ENCODE measurements at regions not wholly inside any gene's neighbourhood (a gene's known extent, or its start where the extent isn't known, plus 50 kb on each side); places are given as distances from the start of the nearest gene placed in this dataset.

DNA sequence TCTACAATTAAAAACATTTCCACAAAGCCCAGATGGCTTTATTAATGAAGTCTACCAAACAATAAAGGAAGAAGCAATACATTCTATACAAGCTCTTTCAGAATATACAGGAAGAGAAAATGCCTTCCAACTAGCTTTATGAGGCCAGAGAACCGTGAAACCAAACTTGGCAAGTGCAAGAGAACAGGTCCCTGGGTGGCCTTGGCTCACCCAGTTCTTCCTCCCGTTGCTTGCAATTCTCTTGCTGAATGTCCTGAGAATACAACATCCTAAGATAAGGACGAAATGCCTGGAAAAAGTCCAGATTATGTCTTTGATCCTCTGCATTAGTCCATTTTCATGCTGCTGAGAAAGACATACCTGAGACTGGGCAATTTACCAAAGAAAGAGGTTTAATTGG lies 204.9 kb downstream of the MAD2L1 start (continued):
- TF ChIP-seq ZNF132 (tag by site-specific recombination; IDR thresholded peaks at IDR 0.05; ENCODE audit: borderline replicate concordance) = no peak

DNA sequence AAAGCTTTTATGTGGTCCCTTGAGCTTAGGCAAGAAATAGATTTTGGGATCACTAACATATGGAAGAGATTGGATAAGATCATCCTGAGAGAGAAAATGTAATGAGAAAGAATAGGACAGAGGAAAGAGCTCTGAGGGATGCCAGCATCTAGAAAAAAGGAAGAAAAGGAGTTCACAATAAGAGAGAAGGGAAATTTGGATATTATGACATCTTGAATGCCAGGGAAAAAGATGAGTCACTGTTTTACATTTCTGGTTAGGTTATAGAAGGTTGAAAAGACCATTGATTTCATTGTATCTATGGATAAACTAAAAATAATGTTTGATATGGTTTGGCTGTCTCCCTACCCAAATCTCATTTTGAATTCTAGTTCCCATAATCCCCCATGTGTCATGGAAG lies 208.5 kb downstream of the MAD2L1 start:
- H3K27ac ChIP-seq (ENCODE audit: extremely low read depth, low read depth, low read length) = no peak overlapping the region
- H3K4me3 ChIP-seq (ENCODE audit: low read depth, low read length) = no peak overlapping the region
- H3K9me3 ChIP-seq (ENCODE audit: control insufficient read depth, insufficient read depth, low read depth, low read length) = no peaks in the 10 kb centered on the region
- CTCF ChIA-PET = no interaction called here
- no peaks in the 10 kb centered on the region for H3K4me1 ChIP-seq (ENCODE audit: control insufficient read depth, insufficient read depth, low read length)
- POLR2A ChIA-PET = no interaction called here
- TF ChIP-seq, protein P1, sequence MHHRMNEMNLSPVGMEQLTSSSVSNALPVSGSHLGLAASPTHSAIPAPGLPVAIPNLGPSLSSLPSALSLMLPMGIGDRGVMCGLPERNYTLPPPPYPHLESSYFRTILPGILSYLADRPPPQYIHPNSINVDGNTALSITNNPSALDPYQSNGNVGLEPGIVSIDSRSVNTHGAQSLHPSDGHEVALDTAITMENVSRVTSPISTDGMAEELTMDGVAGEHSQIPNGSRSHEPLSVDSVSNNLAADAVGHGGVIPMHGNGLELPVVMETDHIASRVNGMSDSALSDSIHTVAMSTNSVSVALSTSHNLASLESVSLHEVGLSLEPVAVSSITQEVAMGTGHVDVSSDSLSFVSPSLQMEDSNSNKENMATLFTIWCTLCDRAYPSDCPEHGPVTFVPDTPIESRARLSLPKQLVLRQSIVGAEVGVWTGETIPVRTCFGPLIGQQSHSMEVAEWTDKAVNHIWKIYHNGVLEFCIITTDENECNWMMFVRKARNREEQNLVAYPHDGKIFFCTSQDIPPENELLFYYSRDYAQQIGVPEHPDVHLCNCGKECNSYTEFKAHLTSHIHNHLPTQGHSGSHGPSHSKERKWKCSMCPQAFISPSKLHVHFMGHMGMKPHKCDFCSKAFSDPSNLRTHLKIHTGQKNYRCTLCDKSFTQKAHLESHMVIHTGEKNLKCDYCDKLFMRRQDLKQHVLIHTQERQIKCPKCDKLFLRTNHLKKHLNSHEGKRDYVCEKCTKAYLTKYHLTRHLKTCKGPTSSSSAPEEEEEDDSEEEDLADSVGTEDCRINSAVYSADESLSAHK (tag by site-specific recombination; IDR thresholded peaks at IDR 0.05) = no peak
- no peak for TF ChIP-seq HOXC10 (CRISPR knock-in tag; IDR thresholded peaks at IDR 0.05)
- TF ChIP-seq, protein P2, sequence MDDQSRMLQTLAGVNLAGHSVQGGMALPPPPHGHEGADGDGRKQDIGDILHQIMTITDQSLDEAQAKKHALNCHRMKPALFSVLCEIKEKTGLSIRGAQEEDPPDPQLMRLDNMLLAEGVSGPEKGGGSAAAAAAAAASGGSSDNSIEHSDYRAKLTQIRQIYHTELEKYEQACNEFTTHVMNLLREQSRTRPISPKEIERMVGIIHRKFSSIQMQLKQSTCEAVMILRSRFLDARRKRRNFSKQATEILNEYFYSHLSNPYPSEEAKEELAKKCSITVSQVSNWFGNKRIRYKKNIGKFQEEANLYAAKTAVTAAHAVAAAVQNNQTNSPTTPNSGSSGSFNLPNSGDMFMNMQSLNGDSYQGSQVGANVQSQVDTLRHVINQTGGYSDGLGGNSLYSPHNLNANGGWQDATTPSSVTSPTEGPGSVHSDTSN (CRISPR knock-in tag; IDR thresholded peaks at IDR 0.05) = no peak
- no peak for TF ChIP-seq REPIN1 (tag by site-specific recombination; IDR thresholded peaks at IDR 0.05; ENCODE audit: low read depth)
- TF ChIP-seq ZNF561 (tag by site-specific recombination; IDR thresholded peaks at IDR 0.05; ENCODE audit: borderline replicate concordance) = no peak
- TF ChIP-seq, protein P3, sequence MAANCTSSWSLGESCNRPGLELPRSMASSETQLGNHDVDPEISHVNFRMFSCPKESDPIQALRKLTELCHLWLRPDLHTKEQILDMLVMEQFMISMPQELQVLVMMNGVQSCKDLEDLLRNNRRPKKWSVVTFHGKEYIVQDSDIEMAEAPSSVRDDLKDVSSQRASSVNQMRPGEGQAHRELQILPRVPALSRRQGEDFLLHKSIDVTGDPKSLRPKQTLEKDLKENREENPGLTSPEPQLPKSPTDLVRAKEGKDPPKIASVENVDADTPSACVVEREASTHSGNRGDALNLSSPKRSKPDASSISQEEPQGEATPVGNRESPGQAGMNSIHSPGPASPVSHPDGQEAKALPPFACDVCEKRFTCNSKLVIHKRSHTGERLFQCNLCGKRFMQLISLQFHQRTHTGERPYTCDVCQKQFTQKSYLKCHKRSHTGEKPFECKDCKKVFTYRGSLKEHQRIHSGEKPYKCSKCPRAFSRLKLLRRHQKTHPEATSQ (tag by site-specific recombination; IDR thresholded peaks at IDR 0.05) = no peak
- TF ChIP-seq, protein P4, sequence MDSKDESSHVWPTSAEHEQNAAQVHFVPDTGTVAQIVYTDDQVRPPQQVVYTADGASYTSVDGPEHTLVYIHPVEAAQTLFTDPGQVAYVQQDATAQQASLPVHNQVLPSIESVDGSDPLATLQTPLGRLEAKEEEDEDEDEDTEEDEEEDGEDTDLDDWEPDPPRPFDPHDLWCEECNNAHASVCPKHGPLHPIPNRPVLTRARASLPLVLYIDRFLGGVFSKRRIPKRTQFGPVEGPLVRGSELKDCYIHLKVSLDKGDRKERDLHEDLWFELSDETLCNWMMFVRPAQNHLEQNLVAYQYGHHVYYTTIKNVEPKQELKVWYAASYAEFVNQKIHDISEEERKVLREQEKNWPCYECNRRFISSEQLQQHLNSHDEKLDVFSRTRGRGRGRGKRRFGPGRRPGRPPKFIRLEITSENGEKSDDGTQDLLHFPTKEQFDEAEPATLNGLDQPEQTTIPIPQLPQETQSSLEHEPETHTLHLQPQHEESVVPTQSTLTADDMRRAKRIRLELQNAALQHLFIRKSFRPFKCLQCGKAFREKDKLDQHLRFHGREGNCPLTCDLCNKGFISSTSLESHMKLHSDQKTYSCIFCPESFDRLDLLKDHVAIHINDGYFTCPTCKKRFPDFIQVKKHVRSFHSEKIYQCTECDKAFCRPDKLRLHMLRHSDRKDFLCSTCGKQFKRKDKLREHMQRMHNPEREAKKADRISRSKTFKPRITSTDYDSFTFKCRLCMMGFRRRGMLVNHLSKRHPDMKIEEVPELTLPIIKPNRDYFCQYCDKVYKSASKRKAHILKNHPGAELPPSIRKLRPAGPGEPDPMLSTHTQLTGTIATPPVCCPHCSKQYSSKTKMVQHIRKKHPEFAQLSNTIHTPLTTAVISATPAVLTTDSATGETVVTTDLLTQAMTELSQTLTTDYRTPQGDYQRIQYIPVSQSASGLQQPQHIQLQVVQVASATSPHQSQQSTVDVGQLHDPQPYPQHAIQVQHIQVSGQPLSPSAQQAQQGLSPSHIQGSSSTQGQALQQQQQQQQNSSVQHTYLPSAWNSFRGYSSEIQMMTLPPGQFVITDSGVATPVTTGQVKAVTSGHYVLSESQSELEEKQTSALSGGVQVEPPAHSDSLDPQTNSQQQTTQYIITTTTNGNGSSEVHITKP (tag by site-specific recombination; IDR thresholded peaks at IDR 0.05) = no peak
- TF ChIP-seq ZNF391 (tag by site-specific recombination; IDR thresholded peaks at IDR 0.05; ENCODE audit: borderline replicate concordance, low read depth) = no peak
- no peak for TF ChIP-seq GLIS1 (tag by site-specific recombination; IDR thresholded peaks at IDR 0.05)
- no peak for TF ChIP-seq RBAK (tag by site-specific recombination; IDR thresholded peaks at IDR 0.05)
- TF ChIP-seq, protein P5, sequence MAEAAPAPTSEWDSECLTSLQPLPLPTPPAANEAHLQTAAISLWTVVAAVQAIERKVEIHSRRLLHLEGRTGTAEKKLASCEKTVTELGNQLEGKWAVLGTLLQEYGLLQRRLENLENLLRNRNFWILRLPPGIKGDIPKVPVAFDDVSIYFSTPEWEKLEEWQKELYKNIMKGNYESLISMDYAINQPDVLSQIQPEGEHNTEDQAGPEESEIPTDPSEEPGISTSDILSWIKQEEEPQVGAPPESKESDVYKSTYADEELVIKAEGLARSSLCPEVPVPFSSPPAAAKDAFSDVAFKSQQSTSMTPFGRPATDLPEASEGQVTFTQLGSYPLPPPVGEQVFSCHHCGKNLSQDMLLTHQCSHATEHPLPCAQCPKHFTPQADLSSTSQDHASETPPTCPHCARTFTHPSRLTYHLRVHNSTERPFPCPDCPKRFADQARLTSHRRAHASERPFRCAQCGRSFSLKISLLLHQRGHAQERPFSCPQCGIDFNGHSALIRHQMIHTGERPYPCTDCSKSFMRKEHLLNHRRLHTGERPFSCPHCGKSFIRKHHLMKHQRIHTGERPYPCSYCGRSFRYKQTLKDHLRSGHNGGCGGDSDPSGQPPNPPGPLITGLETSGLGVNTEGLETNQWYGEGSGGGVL (tag by site-specific recombination; IDR thresholded peaks at IDR 0.05) = no peak
- TF ChIP-seq ZNF157 (tag by site-specific recombination; IDR thresholded peaks at IDR 0.05) = no peak
- no peak for TF ChIP-seq MEIS1 (CRISPR knock-in tag; IDR thresholded peaks at IDR 0.05; ENCODE audit: borderline replicate concordance)
- TF ChIP-seq SALL2 (tag by site-specific recombination; IDR thresholded peaks at IDR 0.05; ENCODE audit: borderline replicate concordance) = no peak
- H3K36me3 ChIP-seq (ENCODE audit: control insufficient read depth in 2 of 2, insufficient read depth in 1 of 2, low read length in 2 of 2) = no peaks in the 10 kb centered on the region

Data from HEK293 (cell line).